HG03175 (cell line): ENCODE measurements at regions not wholly inside any gene's neighbourhood (a gene's known extent, or its start where the extent isn't known, plus 50 kb on each side); places are given as distances from the start of the nearest gene placed in this dataset.

ENCODE experiments used
- ATAC-seq: cut with Tn5 transposase; IDR thresholded peaks from one replicate; pipeline ENCODE4 v1.9.1; 2021; ENCODE audit warnings: mild to moderate bottlenecking, moderate library complexity; ENCODE audit not compliant: unreplicated experiment

DNA sequence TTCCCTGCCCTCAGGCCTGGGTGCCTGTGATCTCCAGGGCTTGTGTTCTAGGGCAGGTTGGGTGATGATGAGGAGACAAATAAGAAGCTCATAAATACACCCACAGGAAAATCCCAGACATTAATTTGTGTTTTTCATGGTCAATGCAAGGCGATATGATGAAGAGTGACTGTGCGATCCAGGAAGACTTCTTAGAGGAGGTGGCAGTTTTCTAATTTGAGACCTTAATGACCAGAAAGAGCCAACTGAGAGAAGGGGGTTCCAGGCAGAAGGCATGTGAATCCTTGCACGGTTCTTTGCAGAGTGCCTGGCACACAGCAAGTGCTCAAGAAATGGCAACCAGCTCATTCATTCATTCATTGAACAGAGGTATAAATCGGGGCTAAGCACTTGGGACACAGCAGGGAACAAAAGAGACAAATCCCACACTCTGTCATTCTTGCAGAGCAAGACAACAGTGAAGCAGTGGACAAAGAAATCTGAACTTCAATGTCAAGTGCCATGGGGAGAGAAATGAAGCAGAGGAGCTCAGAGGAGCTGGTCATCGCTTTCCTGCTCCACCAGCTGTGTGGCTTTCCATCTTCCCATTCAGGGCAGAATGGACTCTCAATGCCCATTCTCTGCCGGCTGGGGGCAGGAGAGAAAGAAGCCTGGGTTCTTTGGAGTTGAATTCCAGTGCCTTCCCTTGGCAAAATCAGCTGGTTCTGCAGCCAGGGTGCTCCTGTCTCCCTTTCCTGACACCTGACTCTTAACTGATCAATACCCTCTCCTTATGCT, 128.3 kb downstream of the AACS start:
- ATAC-seq: no peak

DNA sequence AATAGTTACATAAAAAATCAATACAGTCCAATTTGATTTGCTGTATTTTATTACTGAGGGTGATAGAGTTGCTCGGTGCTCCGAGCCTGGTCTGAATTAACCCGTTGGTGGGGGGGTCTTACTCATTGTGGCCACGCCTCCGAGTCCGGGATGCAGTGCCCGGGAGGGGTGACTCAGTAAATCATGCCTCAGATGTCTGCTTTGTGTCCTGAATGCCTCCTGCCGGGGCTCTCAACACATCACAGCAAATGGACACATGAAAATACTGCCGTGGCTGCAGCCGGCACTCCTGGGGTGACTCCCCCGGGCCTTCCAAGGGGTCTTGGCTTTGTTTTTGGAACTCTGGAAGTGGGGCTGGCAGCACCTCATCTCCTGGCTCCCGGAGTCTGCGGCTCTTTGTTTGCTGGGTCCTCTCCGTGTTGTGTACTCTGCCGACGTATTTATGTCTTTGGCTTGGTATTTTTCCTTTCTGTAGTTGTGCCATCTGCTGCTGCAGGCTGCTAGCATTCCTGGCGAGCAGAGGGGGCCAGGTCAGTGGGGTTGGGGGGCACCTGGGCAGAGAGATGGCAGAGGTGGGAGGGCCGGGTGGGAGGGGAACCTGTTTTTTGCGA, 129.0 kb downstream of the AACS start:
- no peak for ATAC-seq

DNA sequence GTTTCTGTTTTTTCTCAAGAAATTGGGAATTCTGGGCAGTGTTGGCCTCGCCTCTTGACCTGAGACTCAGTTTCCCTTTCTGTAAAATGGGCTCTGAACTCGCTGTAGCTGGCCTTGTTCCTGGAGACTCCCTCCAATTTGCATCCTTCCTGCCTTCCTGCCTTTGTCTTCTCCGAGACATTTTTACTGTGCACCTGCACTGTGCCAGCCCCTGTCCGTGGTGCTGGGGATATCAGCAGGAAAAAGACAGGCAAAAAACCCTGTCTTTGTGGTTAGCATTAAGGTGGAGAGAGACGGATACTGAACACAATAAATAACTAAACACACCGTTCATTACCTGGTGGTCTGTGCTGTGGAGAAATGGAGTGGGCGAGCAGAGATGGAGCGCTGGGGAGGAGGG, 129.8 kb downstream of the AACS start:
- ATAC-seq: no peak

DNA sequence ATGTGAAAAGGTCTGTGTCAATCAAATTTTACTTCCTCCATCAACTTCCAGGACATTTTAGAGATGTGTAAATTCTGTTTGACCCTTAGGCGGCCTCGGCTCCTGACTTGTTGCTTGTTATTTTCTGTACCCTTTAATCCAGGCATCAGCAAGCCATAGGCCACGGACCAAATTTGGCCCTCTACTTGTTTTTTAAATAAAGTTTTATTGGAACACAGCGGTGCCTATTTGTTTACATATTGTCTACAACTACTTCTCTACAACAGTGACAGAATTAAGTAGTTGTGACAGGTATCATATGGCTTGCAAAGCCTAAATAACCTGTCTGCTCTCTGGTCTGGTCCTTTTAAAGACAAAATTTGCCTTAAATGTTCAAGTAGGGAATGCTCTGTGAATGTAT, 132.1 kb downstream of the AACS start:
- no peak for ATAC-seq

DNA sequence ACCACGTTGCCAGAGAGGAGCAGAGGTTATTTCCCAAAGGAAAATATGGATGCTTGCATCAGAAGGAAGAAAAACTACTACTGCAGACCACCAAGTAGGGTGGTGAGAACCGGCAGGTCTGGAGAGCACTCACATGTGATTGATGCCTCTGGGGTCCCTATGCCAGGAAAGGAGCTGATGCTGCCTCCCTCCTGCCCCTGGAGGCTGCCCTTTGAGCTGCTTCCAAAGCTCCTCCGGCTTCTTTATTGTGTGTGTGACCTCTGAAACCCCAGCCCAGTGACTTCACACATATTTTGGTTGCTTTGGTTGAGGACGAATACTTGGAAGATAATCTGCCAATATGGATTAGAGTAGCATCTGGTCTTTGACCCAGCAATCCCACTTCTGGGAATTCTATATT, 133.4 kb downstream of the AACS start:
- no peak for ATAC-seq

DNA sequence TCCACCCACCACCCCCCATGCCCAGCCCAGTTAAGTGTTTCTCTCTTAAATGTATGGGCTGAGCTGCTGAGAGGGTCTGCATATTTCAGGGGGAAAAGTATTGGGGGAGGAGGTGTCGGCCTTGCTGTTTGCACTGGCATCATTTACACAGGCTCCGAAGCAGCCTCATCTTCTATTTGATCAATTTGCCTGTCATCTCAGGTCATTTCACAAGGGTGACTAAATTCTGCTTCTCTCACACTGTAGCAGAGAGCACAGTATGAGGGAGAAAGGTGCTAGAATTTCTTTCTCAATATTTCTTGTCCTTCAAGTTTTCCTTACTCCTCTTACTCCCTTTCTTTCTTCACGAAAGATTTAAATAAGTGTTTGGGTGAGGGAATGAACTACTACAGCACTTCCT, 135.9 kb downstream of the AACS start:
- no peak for ATAC-seq

DNA sequence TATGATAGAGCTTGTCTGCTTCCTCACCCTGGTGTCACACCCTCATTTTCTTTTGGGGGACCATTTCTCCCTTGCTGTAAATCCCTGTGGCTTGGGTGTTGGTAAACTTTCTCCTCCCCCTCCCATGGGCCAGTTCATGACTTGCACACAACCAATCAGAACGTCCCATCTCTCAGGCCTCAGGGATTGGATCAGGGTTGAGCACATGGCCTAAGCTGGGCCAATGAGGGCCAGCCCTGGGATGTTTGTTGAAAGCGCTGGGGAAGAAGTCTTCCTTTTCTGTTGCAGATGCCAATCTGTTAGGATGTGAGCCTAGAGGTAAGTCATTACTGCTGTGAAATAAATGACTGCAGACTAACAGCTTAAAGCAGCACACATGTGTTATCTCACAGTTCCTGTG, 136.7 kb downstream of the AACS start:
- no peak for ATAC-seq

DNA sequence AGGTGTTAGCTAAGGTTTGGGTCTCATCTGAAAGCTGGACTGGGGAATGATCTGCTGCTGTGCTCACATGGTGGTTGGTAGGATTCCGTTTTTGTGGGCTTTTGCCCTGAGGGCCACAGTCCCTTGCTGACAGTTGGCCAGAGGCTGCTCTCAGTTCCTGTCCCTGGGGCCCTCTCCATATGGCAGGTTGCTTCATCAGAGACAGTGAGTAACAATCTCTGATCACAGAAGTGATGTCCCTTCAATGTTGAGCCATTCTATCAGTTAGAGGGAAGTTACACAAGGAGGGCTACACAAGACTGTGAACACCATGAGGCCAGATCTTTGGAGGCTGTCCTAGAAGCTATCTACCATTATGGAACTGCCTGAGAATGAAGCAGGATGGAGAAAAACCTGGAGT, 137.2 kb downstream of the AACS start:
- ATAC-seq: no peak

DNA sequence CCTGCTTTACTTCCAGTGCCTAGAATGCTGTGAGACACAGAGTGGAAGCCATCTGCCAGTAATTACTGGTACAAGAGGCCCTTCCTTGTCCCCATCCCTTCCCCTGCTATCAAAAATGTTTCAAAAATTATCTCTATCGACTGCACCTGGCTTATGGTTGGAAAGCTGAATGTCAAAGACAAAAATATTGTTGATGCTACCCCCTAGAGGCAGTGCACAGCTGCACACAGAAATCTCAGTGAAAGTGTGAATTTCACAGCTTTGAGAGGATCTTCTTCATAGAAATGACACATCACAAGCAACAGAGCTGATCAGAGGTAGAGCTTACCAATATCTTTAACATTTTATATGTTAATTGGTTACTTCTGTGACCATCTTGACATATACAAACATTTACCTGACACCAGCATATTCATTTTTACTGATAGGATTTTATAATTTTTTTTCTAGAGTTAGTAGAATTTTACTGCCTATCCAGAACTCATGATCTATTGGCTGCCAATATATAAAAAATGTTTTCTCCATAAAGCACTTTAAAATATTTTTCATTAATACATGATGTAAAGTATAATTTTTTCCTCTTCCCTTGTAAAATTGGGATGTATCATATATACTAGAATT, 138.0 kb downstream of the AACS start:
- peak; percentile 55 for ATAC-seq

DNA sequence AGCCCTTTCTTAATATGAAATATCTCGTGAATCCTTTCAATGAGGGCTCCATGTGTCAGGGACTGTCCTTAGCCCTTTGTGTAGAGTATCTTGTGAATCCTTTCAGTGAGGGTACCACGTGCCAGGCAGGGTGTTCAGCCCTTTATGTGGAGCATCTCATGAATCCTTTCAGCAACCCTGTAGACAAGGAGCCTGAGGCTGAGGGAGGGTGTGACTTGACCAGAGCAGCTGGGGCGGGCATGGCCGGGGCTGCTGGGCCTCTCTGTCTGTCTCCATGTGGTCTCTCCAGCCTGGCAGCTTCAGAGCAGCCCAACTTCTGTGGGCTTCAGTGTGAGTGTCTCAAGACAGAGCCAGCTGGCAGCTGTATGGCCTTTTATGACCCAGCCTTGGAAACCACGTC, 140.2 kb downstream of the AACS start:
- ATAC-seq: no peak

DNA sequence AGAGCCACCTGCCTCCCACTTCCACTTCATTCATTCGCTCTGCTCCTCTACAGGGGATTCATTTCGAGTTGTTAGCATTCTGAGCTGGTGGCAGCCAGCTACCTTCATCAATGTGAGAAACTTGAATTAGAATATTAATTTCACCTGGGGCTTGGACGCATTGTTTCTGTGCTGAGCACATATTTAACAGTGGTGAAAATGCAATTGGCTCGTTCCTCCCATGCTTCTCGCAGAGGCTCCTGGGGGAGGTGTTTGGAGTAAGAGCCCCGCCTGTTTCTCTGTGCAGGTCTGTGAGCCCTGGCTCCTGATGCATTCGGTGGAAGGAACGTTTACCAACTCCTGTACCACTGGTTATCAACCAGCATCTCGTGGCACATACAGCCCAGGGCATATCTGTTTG, 141.5 kb downstream of the AACS start:
- no peak for ATAC-seq

DNA sequence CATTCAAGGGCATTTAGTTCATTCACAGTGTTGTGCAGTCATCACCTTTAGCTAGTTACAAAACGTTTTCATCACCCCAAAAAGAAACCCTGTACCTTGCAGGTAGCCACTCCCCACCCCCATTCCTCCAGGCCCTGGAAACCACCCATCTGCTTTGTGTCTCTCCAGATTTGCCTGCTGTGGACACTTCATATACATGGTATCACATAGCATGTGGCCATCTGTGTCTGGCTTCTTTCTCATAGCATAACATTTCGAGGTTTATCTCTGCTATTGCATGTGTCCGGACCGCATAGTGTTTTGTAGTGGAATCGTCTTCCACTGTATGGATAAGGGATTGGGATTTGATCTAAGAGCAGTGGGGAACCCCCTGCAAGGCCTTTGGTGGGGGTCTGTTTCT, 143.1 kb downstream of the AACS start:
- ATAC-seq: no peak

DNA sequence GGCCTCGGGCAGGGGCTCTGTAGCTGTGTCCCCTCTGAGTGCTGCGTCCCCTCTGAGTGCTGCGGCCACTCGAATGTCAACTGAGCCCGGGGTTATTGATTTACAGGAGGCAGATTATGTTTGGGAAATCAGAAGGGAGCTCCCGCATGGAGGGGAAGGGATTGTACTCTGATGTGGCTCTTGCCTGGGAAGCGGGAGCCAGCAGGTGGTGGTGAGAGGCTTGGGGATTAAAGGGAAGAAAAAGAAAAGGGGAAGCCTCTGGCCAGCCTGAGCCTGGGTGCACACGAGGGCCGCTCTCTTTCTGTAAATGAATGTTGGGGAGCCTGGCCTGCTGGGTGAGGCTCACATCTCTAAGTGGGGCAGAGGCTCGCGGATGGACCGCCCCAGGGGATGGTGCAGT, 143.7 kb downstream of the AACS start:
- ATAC-seq: no peak

DNA sequence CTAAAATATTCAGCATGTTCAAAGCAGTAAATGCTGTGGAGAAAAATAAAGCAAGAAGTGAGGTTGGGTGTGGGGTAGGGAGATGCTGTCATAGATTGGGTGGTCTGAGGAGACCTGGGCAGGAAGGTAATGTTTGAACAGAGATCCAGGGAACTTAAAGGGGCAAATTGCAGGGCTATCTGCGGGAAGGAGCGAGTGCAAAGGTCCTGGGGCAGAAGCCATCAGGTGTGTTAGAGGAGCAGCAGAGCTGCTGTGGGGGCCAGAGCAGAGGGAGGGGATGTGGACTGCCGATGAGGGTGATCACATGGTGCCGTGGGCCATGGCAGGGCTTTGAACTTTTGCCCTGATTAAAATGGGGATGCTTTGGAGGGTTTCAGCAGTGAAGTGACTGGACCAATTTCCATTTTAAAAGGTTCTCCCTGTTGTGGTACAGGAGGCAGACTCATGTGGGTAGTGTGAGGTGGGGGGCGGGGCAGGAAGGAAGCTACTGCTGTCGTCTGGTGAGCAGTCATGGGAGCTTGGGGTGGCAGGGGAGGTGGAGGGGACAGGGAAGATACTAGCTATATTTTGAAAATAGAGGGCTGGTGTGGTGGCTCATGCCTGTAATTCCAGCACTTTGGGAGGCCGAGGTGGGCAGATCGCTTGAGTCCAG, 145.0 kb downstream of the AACS start:
- no peak for ATAC-seq

DNA sequence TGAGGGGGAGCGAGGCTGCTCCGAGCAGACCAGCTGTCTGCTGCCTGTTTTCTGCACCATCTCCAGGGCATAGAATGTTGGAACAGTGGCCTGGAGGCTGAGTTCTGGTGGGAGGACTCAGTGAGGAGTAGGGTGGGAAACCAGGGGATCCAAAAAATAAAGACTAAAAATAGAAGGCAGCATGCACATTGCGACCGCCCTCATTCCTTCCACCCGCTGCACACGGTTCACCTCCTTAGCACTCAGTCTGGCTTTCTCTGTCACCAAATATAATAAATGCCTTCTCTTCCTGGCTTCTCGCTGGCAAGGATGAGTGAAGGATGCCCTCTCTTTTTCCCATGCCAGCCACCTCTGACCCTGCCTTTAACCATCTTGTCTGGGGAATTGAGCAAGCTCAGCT, 146.2 kb downstream of the AACS start:
- ATAC-seq: no peak

DNA sequence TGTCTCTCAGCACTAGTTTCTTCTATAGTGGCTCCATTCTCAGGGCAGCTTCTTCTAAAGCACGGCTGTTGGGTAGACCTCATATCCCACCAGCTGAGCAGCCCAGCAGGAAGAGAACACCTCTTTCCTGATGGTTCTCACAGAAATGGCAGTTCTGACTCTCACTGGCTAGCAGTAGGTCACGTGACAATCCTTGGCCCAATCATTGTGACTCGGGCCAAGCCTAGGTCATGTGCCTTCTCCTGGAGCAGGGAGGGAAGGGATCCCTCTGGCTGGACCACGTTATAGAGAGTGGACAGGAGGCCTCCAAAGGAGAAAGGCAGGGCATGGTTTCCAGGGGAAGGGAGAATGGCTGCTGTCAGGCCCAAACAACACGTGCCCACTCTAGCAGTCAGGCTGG, 149.1 kb downstream of the AACS start:
- no peak for ATAC-seq

DNA sequence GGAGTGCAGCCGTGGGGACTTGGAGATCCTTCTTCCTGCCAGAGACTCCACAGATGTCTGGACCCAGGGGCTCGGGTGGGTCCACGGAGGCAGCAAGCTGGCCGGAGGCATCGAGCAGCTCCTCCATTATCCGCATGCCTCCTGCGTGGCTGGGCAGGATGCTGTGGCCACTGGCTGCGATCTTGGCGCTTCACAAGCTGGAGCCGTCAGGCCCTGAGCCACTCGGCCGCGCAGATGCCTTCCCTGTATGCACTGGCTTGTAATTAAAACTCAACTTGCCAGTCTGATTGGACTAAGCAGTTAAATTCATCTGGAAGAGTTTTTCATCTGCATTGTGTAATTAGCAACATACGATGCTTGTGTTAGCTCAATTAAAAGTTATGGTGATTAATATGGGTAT, 151.5 kb downstream of the AACS start:
- ATAC-seq: no peak

DNA sequence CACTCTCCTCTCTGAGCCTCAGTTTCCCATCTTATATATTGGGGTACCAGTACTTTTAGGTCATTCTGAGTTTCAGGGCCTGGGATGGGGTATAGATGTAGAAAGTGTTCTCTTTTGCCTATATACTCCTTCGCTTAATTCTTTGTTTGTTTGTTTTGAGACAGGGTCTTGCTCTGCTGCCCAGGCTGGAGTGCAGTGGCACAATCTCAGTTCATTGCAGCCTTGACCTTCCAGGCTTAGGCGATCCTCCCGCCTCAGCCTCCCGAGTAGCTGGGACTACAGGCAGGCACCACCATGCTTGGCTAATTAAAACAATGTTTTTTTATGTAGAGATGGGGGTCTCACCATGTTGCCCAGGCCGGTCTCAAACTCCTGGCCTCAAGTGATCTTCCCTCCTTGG, 152.1 kb downstream of the AACS start:
- no peak for ATAC-seq

DNA sequence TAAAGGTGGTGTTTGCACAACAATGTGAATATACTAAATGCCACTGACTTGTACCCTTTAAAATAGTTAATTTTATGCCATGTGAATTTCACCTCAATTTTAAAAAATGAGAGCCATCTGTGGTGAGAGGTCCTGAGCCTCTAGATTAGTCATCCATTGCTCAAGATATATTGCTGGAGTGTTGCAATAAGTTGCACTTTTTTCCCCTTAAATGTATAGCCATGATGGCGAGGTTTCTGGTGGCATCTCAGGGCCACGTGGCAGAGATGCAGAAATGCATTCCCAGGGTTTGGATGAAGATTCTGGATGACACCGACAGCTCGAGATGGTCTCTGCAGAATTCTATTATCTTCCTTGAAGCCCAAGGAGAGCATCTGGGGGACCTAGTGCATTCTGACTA, 153.7 kb downstream of the AACS start:
- ATAC-seq: no peak

DNA sequence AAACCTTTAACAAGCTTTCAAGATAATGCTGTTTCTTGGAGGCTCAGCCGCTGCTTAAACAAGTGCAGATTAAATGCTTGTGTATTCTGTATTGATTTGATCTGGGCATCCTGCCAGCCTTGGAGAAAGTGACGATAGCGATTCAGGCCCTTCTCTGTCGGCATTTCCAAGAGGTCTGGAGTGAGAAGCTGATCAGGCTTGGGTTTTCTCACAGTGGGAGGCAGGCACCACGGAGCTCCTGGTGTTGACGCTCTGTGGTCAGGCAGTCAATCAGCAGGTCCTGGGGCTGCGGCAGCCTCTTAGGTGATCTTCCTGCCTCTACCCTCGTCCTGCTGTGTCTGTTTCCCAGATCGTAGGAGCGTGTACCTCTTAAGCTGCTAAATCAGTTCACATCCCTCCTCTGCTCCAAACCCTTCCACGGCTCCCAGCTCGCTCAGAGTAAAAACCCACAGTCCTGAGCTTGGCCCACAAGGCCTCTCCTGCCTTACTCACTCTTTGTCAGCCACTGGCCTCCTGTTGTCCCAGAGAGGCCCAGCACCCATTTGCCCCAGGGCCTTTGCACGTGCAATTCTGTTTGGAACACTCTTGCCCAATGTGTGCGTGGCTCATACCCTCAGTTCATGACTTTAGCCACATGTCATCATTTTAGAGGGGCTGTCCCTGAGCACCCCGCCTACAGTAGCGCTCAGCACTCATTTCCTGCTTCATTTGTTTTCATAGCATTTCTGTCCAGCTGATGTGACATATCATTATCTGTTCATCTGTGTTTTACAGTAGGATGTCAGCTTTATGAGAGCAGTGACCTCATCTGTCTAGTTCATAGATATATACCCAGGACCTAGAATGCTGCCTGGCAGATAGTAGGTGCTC, 155.4 kb downstream of the AACS start:
- no peak for ATAC-seq

DNA sequence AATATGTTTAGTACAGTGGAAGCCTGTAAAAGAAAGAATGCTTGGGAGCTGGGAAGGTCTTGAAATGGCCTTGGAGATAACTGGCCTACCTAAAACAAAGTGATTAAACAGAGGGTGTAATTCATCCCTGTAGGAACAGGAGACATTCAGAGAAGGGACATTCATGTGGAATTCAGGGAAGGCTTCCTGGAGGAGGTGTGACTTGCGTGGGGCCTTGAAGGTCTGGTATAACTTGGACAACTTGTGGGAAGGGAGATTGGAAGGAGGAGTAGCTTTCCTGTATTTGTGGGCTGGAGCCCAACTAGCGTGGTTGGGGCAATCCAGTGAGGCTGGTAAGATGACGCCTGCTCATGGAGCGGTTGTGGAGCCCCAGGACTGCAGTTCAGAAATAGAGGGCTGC, 156.4 kb downstream of the AACS start:
- no peak for ATAC-seq
